SH-SY5Y (cell line): ENCODE measurements at regions not wholly inside any gene's neighbourhood (a gene's known extent, or its start where the extent isn't known, plus 50 kb on each side); places are given as distances from the start of the nearest gene placed in this dataset.

Experiments used
- GATA2 ChIP-seq: IDR thresholded peaks from 2 replicates; pipeline ENCODE4 v1.6.1; 2011; ENCODE audit warnings: mild to moderate bottlenecking, low read depth, low read length
- GATA3 ChIP-seq: IDR thresholded peaks from 2 replicates; pipeline ENCODE4 v1.6.1; 2011; ENCODE audit warnings: low read depth, mild to moderate bottlenecking, low read length, moderate library complexity

DNA sequence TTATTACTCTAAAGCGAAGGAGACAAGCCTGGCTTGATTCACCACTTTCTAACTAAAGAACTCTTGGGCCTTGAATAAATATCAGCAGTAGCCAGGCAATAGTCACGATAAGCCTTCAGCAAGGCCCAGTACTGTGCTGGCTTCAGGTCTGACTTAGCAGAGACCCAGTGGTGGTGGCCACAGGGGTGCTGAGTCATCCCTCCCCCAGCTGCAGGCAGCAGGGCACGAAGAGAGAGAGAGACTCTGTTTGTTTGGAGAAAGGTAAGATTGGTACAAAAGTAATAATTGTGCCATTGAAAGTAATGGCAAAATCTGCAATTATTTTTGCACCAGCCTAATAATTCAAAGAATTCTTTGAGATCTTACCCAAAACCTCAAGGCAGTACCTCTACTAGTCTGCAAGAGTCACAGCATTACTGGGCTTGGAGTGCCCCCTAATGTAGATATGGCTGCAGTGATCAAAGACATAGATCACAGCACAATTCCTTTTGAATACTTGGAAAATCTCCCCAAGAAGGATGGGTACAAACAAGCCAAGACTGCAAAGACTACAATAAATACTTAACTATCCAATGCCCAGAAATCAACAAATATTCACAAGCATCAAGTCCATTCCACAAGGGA is 159.5 kb upstream of the USP38 start:
- TF ChIP-seq GATA2 (no peak), GATA3 (no peak)
